Natural killer cell (primary cell): ENCODE measurements at regions not wholly inside any gene's neighbourhood (a gene's known extent, or its start where the extent isn't known, plus 50 kb on each side); places are given as distances from the start of the nearest gene placed in this dataset.

Experiments used
- ATAC-seq, 3 donors: fragments of 150-1000 bp in 2 of 3; fragments of 200-7000 bp in 1 of 3; cut with Tn5 transposase; 1 replicate in 1 of 3; 2 replicates in 2 of 3; pipeline ENCODE4 v1.10.0; 2021; ENCODE audit warnings: mild to moderate bottlenecking in 2 of 3, moderate library complexity in 2 of 3
- DNase-seq, 2 donors: peaks; one replicate each; pipeline versions ENCODE4 v3.0.0 to v3.0.0-alpha.2; 2013 to 2021; ENCODE audit warnings: mixed read lengths in 1 of 2
- H3K27ac ChIP-seq: one replicate; pipeline ENCODE4 v1.5.1; 2013; ENCODE audit warnings: mild to moderate bottlenecking, low read length
- H3K27me3 ChIP-seq: one replicate; pipeline ENCODE4 v1.6.1; 2013; ENCODE audit warnings: low read length; ENCODE audit not compliant: control insufficient read depth, insufficient read depth
- H3K36me3 ChIP-seq: one replicate; pipeline ENCODE4 v1.6.1; 2013; ENCODE audit warnings: low read length; ENCODE audit not compliant: control insufficient read depth, insufficient read depth
- H3K4me1 ChIP-seq: one replicate; pipeline ENCODE4 v1.6.1; 2013; ENCODE audit warnings: low read length; ENCODE audit not compliant: control insufficient read depth, insufficient read depth
- H3K4me3 ChIP-seq: one replicate; pipeline ENCODE4 v1.5.1; 2013; ENCODE audit warnings: low read length
- H3K9me3 ChIP-seq: one replicate; pipeline ENCODE4 v1.6.1; 2013; ENCODE audit warnings: low read length; ENCODE audit not compliant: control insufficient read depth, insufficient read depth
- H3K27ac Mint-ChIP-seq, 2 donors: one replicate each; pipeline ENCODE4 v1.8.0; 2022; ENCODE audit warnings: mild to moderate bottlenecking in 2 of 2, mixed read lengths in 2 of 2, moderate library complexity in 1 of 2
- H3K27me3 Mint-ChIP-seq, 2 donors: one replicate each; pipeline ENCODE4 v1.8.0; 2022; ENCODE audit warnings: low read depth in 2 of 2, mixed read lengths in 2 of 2
- H3K36me3 Mint-ChIP-seq: one replicate; pipeline ENCODE4 v1.8.0; 2022; ENCODE audit warnings: mixed read lengths
- H3K4me1 Mint-ChIP-seq, 2 donors: one replicate each; pipeline ENCODE4 v1.8.0; 2022; ENCODE audit warnings: mixed read lengths in 2 of 2
- H3K4me3 Mint-ChIP-seq: one replicate; pipeline ENCODE4 v1.8.0; 2022; ENCODE audit warnings: mild to moderate bottlenecking, moderate library complexity, mixed read lengths
- H3K9me3 Mint-ChIP-seq, 2 donors: one replicate each; pipeline ENCODE4 v1.8.0; 2022; ENCODE audit warnings: mixed read lengths in 2 of 2
- CTCF ChIP-seq: fragments of 200-600 bp; IDR thresholded peaks from one replicate; pipeline ENCODE4 v1.8.0; 2022; ENCODE audit warnings: antibody characterized with exemption
- WGBS: methylation state at CpG from one replicate; pipeline ENCODE4 v1.1.7; 2013; ENCODE audit warnings: missing lambda C conversion rate; ENCODE audit not compliant: insufficient coverage; 5-methylcytosine and 5-hydroxymethylcytosine counted together
- intact Hi-C: fragments of 100-400 bp; cut with micrococcal nuclease; formaldehyde crosslinking; loops from one replicate; pipeline ENCODE4 v1.14.2; 2022

- no peaks in the 10 kb centered on the region for H3K9me3 ChIP-seq
- Mint-ChIP-seq H3K27me3 (peaks cover 6 to 13% of the 10 kb centered on the region in 2 donors), H3K36me3 (no peaks in the 10 kb centered on the region), H3K27ac (no peak overlapping the region), H3K4me1 (peaks cover 33 to 37% of the 10 kb centered on the region in 2 donors), H3K4me3 (no peak overlapping the region), H3K9me3 (no peaks in the 10 kb centered on the region)
- no peaks in the 10 kb centered on the region for H3K27me3 ChIP-seq
- no peaks in the 10 kb centered on the region for H3K36me3 ChIP-seq
- ATAC-seq, result no peak
- no peak for DNase-seq
- no CpG with 5 or more reads among the region's 4 CpGs for WGBS
- H3K4me3 ChIP-seq, result no peak overlapping the region
- no peak overlapping the region for H3K27ac ChIP-seq
- no peak for TF ChIP-seq CTCF
- peaks cover 18% of the 10 kb centered on the region for H3K4me1 ChIP-seq
- intact Hi-C loops, result no loop called here
Measured at GRCh38 chr16:79501446-79501845, 99.1 kb downstream of the MAF start.

GRCh38 chr16:79500866-79501265 lies 99.7 kb downstream of the MAF start:
- H3K4me3 Mint-ChIP-seq, result no peak overlapping the region
- peaks cover 0 to 3% of the 10 kb centered on the region in 2 donors for H3K9me3 Mint-ChIP-seq
- no peak for TF ChIP-seq CTCF
- H3K27ac Mint-ChIP-seq, result no peak overlapping the region
- no peaks in the 10 kb centered on the region for H3K9me3 ChIP-seq
- H3K4me1 Mint-ChIP-seq, result peaks cover 33 to 37% of the 10 kb centered on the region in 2 donors
- H3K4me3 ChIP-seq, result no peak overlapping the region
- H3K27ac ChIP-seq, result no peak overlapping the region
- peaks cover 6 to 13% of the 10 kb centered on the region in 2 donors for H3K27me3 Mint-ChIP-seq
- peaks cover 3% of the 10 kb centered on the region for H3K36me3 Mint-ChIP-seq
- 100% methylated on average over 2 of the region's 2 CpGs for WGBS
- H3K36me3 ChIP-seq, result no peaks in the 10 kb centered on the region
- intact Hi-C loops, result no loop called here
- no peak for ATAC-seq
- H3K27me3 ChIP-seq, result no peaks in the 10 kb centered on the region
- H3K4me1 ChIP-seq, result peaks cover 18% of the 10 kb centered on the region
- no peak for DNase-seq

- Mint-ChIP-seq H3K27ac (no peak overlapping the region), H3K4me3 (no peak overlapping the region), H3K4me1 (peaks cover 33 to 37% of the 10 kb centered on the region in 2 donors), H3K27me3 (peaks cover 3 to 13% of the 10 kb centered on the region in 2 donors), H3K9me3 (peaks cover 0 to 4% of the 10 kb centered on the region in 2 donors), H3K36me3 (peaks cover 6% of the 10 kb centered on the region)
- no peak for TF ChIP-seq CTCF
- no peaks in the 10 kb centered on the region for H3K36me3 ChIP-seq
- H3K9me3 ChIP-seq, result no peaks in the 10 kb centered on the region
- no peaks in the 10 kb centered on the region for H3K27me3 ChIP-seq
- intact Hi-C loops, result no loop called here
- ATAC-seq, result no peak
- H3K4me3 ChIP-seq, result no peak overlapping the region
- DNase-seq, result no peak
- H3K27ac ChIP-seq, result no peak overlapping the region
- 91% methylated on average over 2 of the region's 2 CpGs for WGBS
- H3K4me1 ChIP-seq, result peaks cover 18% of the 10 kb centered on the region
Measured at GRCh38 chr16:79500286-79500685, 100.3 kb downstream of the MAF start.

- Mint-ChIP-seq H3K27ac (no peak overlapping the region), H3K27me3 (peaks cover 0 to 3% of the 10 kb centered on the region in 2 donors), H3K4me1 (peaks cover 33 to 37% of the 10 kb centered on the region in 2 donors), H3K4me3 (no peak overlapping the region), H3K9me3 (peaks cover 0 to 4% of the 10 kb centered on the region in 2 donors), H3K36me3 (peaks cover 6% of the 10 kb centered on the region)
- TF ChIP-seq CTCF, result no peak
- WGBS, result 92% methylated on average over 1 of the region's 1 CpG
- H3K27me3 ChIP-seq, result no peaks in the 10 kb centered on the region
- H3K4me1 ChIP-seq, result peaks cover 18% of the 10 kb centered on the region
- no peak overlapping the region for H3K4me3 ChIP-seq
- no peak for DNase-seq
- ATAC-seq, result no peak
- H3K9me3 ChIP-seq, result no peaks in the 10 kb centered on the region
- H3K27ac ChIP-seq, result no peak overlapping the region
- intact Hi-C loops, result no loop called here
- no peaks in the 10 kb centered on the region for H3K36me3 ChIP-seq
Measured at GRCh38 chr16:79498928-79499327, 101.6 kb downstream of the MAF start.
